ENCODE measurements at regions not wholly inside any gene's neighbourhood (a gene's known extent, or its start where the extent isn't known, plus 50 kb on each side); places are given as distances from the start of the nearest gene placed in this dataset.

- WGBS, 5 donors: 68 to 79% (median 72%) methylated on average over 2 of the region's 2 CpGs
- no peaks in the 10 kb centered on the region for H3K4me1 ChIP-seq
- TF ChIP-seq POLR2AphosphoS5 (IDR thresholded peaks at IDR 0.05) (no peak), POLR2A (IDR thresholded peaks at IDR 0.05) (no peak)
- TF ChIP-seq, protein P1, sequence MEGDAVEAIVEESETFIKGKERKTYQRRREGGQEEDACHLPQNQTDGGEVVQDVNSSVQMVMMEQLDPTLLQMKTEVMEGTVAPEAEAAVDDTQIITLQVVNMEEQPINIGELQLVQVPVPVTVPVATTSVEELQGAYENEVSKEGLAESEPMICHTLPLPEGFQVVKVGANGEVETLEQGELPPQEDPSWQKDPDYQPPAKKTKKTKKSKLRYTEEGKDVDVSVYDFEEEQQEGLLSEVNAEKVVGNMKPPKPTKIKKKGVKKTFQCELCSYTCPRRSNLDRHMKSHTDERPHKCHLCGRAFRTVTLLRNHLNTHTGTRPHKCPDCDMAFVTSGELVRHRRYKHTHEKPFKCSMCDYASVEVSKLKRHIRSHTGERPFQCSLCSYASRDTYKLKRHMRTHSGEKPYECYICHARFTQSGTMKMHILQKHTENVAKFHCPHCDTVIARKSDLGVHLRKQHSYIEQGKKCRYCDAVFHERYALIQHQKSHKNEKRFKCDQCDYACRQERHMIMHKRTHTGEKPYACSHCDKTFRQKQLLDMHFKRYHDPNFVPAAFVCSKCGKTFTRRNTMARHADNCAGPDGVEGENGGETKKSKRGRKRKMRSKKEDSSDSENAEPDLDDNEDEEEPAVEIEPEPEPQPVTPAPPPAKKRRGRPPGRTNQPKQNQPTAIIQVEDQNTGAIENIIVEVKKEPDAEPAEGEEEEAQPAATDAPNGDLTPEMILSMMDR (IDR thresholded peaks at IDR 0.05 in 8 of 11, conservative IDR thresholded peaks at IDR 0.05 in 3 of 11): no peak
Measured at GRCh38 chr16:61366006-61366405, 670.2 kb downstream of the CDH8 start.

GRCh38 chr16:61364990-61365389 is 671.2 kb downstream of the CDH8 start:
- Histone ChIP-seq H3K27ac (no peak overlapping the region), H3K36me3 (no peaks in the 10 kb centered on the region), H3K9me3 (peaks cover 0 to 6% (median 0%) of the 10 kb centered on the region in 8 donors), H3K27me3 (replicated peaks in 1 of 7) (no peaks in the 10 kb centered on the region), H3K4me1 (no peaks in the 10 kb centered on the region), H3K4me3 (no peak overlapping the region)
- intact Hi-C loops (cut with DNase I; ENCODE audit: low total_unique reads): no loop called here
- TF ChIP-seq, protein P1 (IDR thresholded peaks at IDR 0.05 in 8 of 11, conservative IDR thresholded peaks at IDR 0.05 in 3 of 11): no peak
- no peak for TF ChIP-seq POLR2AphosphoS5 (IDR thresholded peaks at IDR 0.05)
- no peak for TF ChIP-seq POLR2A (IDR thresholded peaks at IDR 0.05)
- 43 to 64% (median 53%) methylated on average over 3 of the region's 3 CpGs for WGBS, 5 donors
- no peak for DNase-seq

More at GRCh38 chr16:61366006-61366405, 670.2 kb downstream of the CDH8 start:
- Histone ChIP-seq H3K27me3 (replicated peaks in 1 of 7) (no peaks in the 10 kb centered on the region), H3K9me3 (peaks cover 0 to 6% (median 0%) of the 10 kb centered on the region in 8 donors), H3K4me3 (no peak overlapping the region), H3K36me3 (no peaks in the 10 kb centered on the region), H3K27ac (no peak overlapping the region)
- DNase-seq: no peak
- intact Hi-C loops (cut with DNase I; ENCODE audit: low total_unique reads): no loop called here

- intact Hi-C loops (cut with DNase I; ENCODE audit: low total_unique reads): no loop called here
- 91 to 97% (median 91%) methylated on average over 4 of the region's 4 CpGs for WGBS, 5 donors
- TF ChIP-seq, protein P1 (IDR thresholded peaks at IDR 0.05 in 8 of 11, conservative IDR thresholded peaks at IDR 0.05 in 3 of 11): no peak
- TF ChIP-seq POLR2A (IDR thresholded peaks at IDR 0.05) (no peak), POLR2AphosphoS5 (IDR thresholded peaks at IDR 0.05) (no peak)
- no peak for DNase-seq
- Histone ChIP-seq H3K4me3 (no peak overlapping the region), H3K36me3 (no peaks in the 10 kb centered on the region), H3K27ac (no peak overlapping the region), H3K27me3 (replicated peaks in 1 of 7) (no peaks in the 10 kb centered on the region), H3K9me3 (peaks cover 0 to 6% (median 0%) of the 10 kb centered on the region in 8 donors), H3K4me1 (no peaks in the 10 kb centered on the region)
Measured at GRCh38 chr16:61362585-61362984, 673.7 kb downstream of the CDH8 start.

GRCh38 chr16:61344791-61345190 is 691.4 kb downstream of the CDH8 start:
- intact Hi-C loops (cut with DNase I; ENCODE audit: low total_unique reads): no loop called here
- Histone ChIP-seq H3K36me3 (no peaks in the 10 kb centered on the region), H3K27ac (no peak overlapping the region), H3K27me3 (replicated peaks in 1 of 7) (no peaks in the 10 kb centered on the region), H3K4me3 (no peak overlapping the region), H3K9me3 (peaks cover 0 to 8% (median 0%) of the 10 kb centered on the region in 8 donors), H3K4me1 (no peaks in the 10 kb centered on the region)
- no peak for DNase-seq
- 61 to 76% (median 65%) methylated on average over 3 of the region's 3 CpGs for WGBS, 5 donors
- TF ChIP-seq POLR2A (IDR thresholded peaks at IDR 0.05) (no peak), POLR2AphosphoS5 (IDR thresholded peaks at IDR 0.05) (no peak)
- TF ChIP-seq, protein P1 (IDR thresholded peaks at IDR 0.05 in 8 of 11, conservative IDR thresholded peaks at IDR 0.05 in 3 of 11): no peak
